AG20443 (cell line): ENCODE measurements at regions not wholly inside any gene's neighbourhood (a gene's known extent, or its start where the extent isn't known, plus 50 kb on each side); places are given as distances from the start of the nearest gene placed in this dataset.
"Not testable (repeated sequence)": the region's sequence is repeated elsewhere in the genome, so short reads cannot be mapped to it uniquely, and the experiment has no call there.

Experiments
- DNase-seq: peaks from one replicate; pipeline ENCODE4 v3.0.0; 2012; ENCODE audit warnings: low spot score, mixed read lengths

- not testable (repeated sequence) for DNase-seq
Observed at GRCh38 chr2:225802076-225802475, 402.6 kb downstream of the NYAP2 start.

- DNase-seq = no peak
Observed at GRCh38 chr2:225797394-225797793, 397.9 kb downstream of the NYAP2 start.

DNA sequence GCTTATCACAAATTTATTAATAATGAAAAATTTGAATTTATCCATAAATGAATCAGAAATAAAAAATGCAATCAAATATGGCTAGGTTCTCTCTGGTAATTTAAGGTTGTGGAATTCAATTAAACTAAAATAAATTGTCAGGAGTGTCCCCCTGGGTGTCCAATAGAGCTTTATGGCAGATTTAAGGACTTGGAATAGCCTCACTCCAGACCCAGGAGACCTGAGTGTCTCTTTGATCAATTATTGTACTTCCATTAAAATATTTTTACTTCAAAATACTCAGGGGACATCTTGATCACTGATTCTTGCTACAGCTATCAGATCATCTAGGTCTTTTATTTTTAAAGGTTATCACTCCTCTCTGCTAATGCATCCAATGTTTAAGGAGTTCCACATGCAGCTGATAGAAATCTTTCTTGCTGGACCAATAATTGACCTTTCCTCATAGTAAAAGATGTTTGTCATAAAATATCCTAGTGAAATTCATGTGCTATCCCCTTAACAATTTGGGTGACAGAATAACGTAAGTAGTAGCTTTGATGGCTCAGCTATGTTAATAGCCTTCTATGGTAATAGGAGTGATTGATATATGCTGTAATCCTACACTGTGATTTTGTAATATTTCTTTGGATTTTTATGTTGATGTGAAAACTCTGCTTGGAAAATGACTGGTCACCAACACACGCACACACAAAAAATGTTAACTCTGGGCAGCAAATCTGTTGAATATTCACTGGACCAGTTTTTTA lies 395.3 kb downstream of the NYAP2 start:
- DNase-seq = no peak

DNA sequence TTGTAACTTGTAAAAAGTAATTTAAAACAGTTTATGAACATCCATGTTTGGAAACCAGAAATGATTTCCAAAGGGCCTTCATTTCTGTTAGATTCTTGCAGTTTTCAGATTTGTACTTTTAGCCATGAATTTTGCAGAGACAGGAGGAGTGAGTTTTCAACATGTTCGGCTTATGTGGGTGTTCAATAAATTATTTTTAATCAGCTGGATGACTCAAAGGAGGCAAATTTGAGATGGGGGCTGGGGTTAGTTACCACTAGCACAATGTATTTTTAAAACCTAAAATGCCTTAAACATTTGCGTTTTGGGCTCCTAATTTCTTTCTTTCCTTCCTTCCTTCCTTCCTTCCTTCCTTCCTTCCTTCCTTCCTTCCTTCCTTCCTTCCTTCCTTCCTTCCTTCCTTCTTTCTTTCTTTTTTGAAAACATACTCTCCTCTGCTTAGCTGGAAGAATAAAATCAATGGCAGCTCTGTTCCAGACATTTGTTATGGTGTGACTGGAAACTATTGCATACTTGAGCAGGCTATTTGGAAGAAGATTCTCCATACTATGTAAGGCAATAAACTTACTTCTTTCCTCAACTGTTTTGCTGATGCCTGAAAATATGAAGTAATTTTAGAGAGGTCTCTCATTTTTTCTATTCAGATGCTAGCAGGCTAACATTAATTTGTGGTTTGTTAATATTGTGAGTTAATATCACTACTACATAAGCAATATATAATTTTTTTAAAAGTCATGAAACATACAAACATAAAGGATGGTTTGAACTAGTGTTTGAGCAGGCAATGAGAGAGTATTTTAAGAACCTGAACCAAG lies 394.4 kb downstream of the NYAP2 start:
- no peak for DNase-seq

- DNase-seq = no peak
Observed at GRCh38 chr2:225788571-225789094, 389.1 kb downstream of the NYAP2 start.

DNA sequence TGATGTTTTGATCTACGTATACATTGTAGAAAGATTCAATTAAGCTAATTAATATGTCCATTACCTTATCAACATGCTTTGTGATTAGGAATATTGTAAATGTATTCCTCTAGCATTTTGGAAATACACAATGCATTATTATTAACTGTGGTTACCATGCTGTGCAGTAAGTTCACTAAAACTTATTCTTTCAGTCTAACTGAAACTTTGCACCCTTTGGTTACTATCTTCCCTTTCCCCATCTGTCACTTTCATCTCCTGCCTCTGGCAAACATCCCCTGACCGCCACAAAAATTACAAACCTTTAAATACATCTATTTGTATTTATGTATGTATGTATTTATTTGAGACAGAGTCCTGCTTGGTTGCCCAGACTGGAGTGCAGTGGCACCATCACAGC lies 388.0 kb downstream of the NYAP2 start:
- no peak for DNase-seq

DNA sequence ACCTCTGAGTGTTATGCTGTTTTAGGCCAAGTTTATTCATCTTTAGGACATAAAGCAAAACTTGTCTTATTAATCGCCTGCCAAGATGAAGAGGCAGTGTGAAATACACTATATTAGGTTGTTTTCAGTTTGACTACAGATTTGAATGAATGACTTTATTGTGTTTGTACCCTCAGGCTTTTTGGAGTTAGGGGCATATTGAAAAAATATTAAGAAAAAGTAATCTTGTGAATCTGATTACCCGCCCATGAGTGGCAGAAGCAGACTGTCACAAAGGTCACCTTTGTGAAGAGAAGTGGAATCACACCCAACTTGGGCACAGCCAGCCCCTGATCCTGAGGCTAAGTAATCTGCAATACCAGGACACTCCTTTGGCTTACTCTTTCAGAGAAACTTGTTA lies 382.5 kb downstream of the NYAP2 start:
- DNase-seq = no peak

GRCh38 chr2:225781145-225781544 lies 381.6 kb downstream of the NYAP2 start:
- DNase-seq = no peak

- DNase-seq = peak; percentile 13
Observed at GRCh38 chr2:225779829-225780228, 380.3 kb downstream of the NYAP2 start.

- no peak for DNase-seq
Observed at GRCh38 chr2:225773148-225773547, 373.6 kb downstream of the NYAP2 start.

DNA sequence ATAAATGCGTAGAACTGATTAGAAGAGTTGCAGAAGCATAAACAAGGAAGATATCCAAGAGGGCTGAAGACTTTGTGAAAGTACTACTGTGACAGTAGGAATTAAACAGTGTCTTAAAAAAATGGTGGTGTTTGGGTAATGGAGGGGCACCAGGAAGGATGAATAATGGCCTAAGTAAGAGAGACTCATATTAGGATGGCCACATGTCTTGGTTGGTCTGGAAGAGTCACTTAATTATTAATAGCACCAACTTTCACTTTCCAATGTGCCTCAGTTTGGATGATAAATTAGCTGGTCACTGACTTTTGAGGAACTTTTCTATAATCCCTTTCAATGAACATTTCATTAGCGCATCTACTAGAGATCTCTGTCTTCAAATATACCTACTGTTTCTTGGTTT lies 372.2 kb downstream of the NYAP2 start:
- DNase-seq = no peak

- DNase-seq = no peak
Observed at GRCh38 chr2:225768741-225769140, 369.2 kb downstream of the NYAP2 start.

- DNase-seq = no peak
Observed at GRCh38 chr2:225766431-225766830, 366.9 kb downstream of the NYAP2 start.

GRCh38 chr2:225765820-225766219 lies 366.3 kb downstream of the NYAP2 start:
- DNase-seq = no peak

DNA sequence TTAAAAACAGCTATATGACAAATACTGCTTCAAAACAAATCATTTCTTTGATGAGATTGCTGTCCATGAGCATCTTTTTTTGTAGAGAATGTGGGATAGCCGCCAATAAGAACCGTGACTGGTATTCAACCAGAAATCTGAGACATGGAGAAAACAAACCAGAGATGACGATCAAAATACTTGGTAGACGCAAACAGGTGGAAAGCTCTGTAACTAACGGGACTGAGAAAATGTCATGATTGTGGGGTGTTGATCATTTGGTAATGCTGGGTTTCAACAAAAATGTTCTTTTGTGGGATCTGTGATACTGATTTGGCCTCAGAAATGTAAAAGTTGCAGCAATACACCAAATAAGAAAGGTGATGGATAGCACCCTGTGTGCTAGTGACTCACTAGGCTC lies 364.8 kb downstream of the NYAP2 start:
- no peak for DNase-seq

- DNase-seq = no peak
Observed at GRCh38 chr2:225763711-225764110, 364.2 kb downstream of the NYAP2 start.

DNA sequence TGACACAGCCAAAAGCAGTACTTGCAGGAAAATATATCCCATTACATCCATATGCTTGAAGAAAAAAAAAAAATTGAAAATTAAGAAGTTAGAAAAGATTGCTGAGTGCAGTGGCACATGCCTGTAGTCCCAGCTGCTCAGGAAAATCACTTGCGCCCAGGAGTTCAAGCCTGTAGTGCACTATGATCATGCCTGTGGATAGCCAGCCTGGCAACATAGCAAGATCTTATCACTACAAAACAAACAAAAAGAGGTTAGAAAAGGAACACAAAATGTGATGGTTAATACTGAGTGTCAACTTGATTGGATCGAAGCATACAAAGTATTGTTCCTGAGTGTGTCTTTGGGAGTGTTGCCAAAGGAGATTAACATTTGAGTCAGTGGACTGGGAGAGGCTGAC lies 361.9 kb downstream of the NYAP2 start:
- no peak for DNase-seq

- DNase-seq = no peak
Observed at GRCh38 chr2:225757248-225757647, 357.7 kb downstream of the NYAP2 start.

- DNase-seq = no peak
Observed at GRCh38 chr2:225756198-225756597, 356.7 kb downstream of the NYAP2 start.

- DNase-seq = no peak
Observed at GRCh38 chr2:225748609-225749008, 349.1 kb downstream of the NYAP2 start.

GRCh38 chr2:225743996-225744395 lies 344.5 kb downstream of the NYAP2 start:
- DNase-seq = not testable (repeated sequence)

- DNase-seq = no peak
Observed at GRCh38 chr2:225742487-225742886, 343.0 kb downstream of the NYAP2 start.

GRCh38 chr2:225740086-225740485 lies 340.6 kb downstream of the NYAP2 start:
- no peak for DNase-seq
